NCI-H187 treated with DMSO at 0.1 percent for 48 hours (cell line): ENCODE measurements at regions not wholly inside any gene's neighbourhood (a gene's known extent, or its start where the extent isn't known, plus 50 kb on each side); places are given as distances from the start of the nearest gene placed in this dataset.
A peak's percentile ranks its signal among the peaks of the same experiment; 100 is the strongest.
"Not testable (repeated sequence)": the region's sequence is repeated elsewhere in the genome, so short reads cannot be mapped to it uniquely, and the experiment has no call there.

Experiments used
- DNase-seq: peaks from one replicate; lab custom pipeline; 2025; lab: John Stamatoyannopoulos, UW

DNA sequence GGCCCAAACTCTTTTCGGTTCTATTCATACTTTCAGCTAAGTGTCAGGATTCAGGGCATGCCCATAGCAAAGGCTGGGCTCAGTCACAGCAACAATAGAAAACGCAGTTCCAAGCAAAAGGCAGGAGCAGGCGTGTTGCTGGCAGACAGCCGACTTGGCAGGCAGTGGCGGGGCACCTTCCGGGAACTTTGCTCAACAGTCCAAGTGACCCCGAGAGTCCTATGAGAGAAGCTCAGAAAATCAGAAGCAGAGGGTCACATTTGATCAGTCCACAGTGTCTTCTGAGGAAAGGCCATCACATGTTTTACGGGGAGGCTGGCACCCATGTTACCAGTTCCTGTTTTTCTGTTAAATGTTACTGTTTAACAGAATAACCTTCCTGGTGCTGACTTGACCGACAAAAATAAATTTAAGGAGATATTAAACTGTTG, 115.0 kb downstream of the DACT1 start:
- DNase-seq = no peak

DNA sequence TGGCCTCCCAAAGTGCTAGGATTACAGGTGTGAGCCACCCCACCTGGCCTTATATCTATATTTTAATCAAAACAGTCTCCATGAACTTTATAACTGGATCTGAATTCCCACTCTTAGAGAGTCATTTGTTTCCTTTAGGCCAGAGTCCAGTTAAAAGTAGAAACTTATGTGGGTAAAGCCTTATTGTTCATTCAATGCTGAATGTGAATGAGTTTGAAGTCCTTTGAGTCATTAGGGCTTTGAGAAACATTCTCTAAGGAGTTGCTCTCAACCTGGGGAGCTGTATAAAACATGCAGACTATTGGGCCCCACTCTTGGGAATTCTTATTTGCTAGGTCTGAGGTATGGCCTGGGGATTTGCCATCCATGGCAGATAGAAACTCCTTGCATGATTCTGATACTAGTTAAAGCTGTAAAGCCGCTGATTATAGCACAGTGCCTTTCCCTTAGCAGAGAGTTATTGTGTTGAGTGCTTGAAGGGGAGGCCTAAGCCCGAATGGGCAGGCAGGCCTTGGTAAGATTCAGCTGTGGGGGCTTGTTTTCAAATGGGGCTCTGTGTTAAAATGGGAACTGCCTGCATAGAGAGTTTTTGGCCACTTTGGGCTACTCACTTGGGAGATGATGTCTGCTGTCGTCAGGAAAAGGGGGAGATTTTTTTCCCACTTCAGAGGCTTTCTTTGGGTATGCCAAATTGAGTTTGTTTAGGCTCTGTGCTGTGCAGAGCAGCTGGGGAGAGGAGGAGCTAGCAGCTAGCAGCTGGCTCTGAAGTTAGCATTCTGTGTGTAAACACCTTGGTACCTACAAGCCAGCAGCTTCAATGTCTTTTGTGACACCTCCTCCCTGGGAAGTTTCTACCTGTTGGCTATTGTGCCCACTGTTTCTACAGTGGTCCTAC, 117.5 kb downstream of the DACT1 start:
- DNase-seq = no peak

DNA sequence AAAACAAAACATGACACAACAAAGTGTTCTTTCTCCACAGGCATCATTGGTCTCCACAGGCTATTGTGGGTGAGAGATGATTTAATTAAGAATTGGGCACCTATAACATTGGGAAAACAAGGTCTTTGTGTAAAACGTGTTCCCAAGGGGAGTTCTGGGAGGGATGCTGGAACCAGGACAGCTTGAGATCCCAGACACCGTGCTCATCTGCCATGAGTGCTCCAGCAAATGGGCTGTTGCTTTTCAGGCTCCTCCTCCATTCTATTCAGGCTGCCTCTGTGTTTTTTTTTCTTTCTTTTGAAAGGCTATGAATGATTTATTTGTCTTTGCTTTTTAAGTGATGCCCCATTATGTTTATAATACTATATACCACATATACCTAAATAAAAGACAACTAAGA, 122.4 kb downstream of the DACT1 start:
- DNase-seq = no peak

DNA sequence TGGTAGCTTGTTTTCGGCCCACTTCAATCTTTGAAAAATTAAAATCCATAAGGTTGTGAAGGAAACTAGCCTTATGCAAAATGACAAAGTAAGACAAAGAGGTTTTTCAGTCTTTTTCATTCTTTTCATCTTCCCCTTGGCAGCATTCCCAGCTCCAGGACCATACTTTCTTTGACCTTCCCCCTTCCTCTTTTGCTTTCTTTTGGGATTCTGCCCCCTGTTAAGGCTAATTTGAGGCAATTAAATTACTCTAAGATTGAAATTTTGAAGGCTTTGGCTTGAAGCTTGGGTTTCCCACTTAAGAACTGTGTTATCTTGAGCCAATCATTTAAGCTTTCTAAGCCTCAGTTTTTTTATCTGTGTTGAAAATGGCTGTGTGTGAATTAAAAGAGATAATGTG, 124.9 kb downstream of the DACT1 start:
- no peak for DNase-seq

DNA sequence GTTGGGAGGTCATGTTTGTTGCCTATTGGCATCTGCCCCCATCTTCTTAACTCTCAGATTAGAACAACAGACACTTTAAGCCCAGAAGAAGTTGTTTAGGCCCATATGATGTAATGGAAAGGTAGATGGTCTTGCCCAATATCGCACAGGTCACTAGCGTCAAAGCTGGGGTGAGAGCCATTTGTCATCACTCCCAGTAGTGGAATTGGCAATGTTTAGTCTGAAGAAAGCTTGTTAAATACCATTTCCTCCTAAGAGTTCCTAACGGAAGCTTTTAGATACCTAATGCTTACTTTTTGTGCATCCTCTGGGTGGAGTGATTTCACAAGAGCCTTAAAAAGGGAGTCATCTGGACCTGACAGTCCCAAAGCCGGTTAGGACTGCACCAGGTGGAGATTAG, 125.4 kb downstream of the DACT1 start:
- DNase-seq = no peak

DNA sequence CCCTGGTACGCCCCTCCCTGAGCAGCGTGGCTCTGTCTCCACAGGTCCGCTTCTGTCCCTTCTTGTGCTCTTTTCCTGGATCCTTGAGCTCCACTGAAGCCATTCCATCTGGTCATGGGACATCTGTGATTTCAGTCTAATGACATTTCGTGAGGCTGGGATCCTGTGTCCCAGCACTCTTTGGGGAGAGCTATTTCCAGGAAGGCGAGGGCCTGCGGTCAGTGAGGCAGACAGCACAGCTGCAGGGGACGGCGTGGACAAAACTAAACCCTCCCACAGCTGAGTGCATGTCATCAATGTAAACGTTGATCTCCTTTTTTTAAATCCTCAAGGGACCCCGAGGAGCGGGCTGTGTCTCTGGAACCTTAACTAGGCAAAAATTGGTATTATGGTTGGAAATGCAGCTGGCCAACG, 127.7 kb downstream of the DACT1 start:
- DNase-seq = no peak

- DNase-seq = no peak
Observed at GRCh38 chr14:58765843-58766242, 128.1 kb downstream of the DACT1 start.

- DNase-seq = no peak
Observed at GRCh38 chr14:58769011-58769643, 131.4 kb downstream of the DACT1 start.

- no peak for DNase-seq
Observed at GRCh38 chr14:58769771-58770170, 132.0 kb downstream of the DACT1 start.

DNA sequence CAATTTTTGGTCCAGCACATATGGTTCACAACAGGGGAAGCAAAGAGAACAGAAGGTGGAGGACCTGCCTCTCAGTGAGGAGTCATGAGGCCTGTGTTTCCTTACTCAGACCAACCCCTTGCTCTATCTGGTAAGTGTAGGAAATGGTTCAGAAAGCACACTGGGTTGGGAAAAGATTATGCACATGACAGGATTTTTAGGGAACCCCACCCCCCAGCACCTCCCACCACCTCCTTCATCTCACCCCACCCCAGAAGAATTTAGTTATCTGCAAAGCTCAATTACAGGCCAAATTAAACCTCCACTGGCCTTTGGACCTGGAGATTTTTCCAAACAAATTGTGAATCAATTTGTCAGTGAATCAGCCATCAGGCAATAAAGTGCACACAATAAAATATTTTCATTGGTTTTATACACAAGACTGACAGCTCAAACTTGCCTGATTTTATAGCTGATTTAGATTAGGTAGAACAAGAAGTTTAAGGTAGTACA, 132.8 kb downstream of the DACT1 start:
- DNase-seq = no peak

DNA sequence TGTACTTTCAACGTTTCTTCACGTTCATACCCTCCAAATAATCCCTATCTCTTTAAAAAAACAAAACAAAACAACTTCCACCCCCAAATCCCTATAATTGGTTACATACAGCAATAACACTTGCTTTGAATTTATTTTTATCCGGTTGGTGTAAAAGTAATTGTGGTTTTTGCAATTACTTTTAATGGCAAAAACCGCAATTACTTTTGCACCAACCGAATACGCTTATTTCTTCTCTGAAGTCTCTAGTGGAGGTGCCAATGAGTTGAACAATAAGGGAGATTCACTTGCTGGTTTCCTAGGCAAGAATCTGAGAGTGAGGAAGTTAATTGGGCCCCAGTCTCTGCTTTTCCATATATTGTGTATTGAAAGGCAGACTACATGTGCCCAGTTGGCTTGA, 133.3 kb downstream of the DACT1 start:
- DNase-seq = no peak

DNA sequence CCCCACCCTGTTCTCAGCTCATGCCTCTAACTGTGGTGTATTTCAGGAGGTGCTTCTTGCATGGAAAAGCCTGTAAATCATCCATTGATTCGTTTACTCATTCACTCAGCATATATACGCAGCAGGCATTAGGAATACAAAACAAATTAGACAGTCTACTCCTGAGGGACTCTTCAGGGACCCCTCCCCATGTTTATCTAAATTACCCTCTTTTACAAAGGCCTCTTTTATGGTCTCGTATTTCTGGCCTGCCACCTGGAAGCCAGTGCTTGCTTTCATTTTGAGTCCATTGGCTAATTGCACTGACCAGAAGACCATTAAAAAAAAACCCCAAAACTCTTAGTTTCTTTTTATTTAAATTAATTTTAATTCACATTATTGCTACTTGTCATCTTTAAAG, 134.4 kb downstream of the DACT1 start:
- DNase-seq = no peak

GRCh38 chr14:58772794-58773620, 135.2 kb downstream of the DACT1 start:
- peak; percentile 73 for DNase-seq

GRCh38 chr14:58774531-58774930, 136.8 kb downstream of the DACT1 start:
- DNase-seq = no peak

DNA sequence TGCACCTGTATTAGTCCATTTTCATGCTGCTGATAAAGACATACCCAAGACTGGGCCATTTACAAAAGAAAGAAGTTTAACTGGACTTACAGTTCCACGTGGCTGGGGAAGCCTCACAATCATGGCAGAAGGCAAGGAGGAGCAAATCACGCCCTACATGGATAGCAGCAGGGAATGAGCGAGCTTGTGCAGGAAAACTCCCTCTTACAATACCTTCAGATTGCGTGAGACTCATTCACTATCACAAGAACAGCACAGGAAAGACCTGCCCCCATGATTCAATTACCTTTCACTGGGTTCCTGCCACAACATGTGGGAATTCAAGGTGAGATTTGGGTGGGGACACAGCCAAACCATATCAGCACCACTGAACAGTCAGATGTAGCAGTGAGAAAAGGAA, 137.4 kb downstream of the DACT1 start:
- not testable (repeated sequence) for DNase-seq

DNA sequence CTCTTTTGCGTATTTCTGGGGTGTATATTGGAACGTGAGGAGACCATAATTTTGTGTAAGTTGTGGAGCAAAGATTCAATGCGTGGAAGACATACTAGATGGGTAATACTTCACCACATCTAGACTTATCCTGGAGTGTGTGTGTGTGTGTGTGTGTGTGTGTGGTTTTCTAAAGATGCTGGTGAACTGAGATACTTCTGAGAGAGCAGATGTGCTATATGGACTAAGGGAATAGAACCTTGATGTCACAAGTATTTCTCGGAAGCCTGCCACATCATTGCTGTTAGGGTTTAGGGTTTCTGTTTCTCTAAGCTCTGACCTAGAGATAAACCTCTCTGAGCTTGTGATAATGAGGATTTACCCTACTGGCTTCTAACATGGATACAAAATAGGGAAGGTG, 138.8 kb downstream of the DACT1 start:
- DNase-seq = no peak

- no peak for DNase-seq
Observed at GRCh38 chr14:58777541-58777979, 139.8 kb downstream of the DACT1 start.

- DNase-seq = no peak
Observed at GRCh38 chr14:58778202-58778601, 140.4 kb downstream of the DACT1 start.

DNA sequence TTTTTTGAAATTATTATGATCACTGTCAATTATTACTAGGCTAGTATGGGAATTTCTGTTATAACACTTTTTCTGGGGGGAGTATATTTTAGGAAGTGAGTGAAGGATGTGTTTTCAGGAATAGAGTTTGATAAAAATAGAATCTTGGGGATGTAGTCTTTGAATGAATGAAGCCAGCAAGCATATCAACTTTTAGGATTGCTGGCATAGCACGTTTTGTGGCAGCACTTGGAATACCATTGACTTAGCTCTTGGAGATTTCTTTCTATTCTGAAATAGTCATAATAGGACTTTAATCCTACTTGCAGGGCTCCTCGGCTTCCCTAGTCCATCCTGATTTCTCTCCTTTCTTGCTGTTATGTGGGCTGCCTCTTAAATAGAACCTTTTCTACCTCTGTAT, 141.6 kb downstream of the DACT1 start:
- DNase-seq = no peak

DNA sequence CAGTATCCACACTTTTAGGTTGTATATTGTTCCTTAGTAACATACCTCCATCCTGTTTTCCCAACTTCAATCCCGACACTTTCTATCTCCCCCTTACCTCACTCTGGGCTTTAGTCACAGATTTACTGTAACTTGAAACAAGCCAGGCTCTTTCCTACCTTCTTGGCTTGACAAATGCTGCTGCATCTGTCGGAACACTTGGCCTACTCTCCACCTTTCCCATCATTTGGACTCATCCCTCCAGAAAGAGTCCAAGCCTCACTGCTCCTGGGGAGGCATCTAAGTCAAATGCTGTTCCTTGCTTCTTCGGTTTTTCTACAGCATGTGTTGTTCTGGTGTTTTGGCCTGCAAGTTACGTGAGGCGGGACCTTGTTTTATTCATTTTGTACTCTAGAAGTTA, 142.4 kb downstream of the DACT1 start:
- no peak for DNase-seq

GRCh38 chr14:58780605-58781004, 142.8 kb downstream of the DACT1 start:
- no peak for DNase-seq

DNA sequence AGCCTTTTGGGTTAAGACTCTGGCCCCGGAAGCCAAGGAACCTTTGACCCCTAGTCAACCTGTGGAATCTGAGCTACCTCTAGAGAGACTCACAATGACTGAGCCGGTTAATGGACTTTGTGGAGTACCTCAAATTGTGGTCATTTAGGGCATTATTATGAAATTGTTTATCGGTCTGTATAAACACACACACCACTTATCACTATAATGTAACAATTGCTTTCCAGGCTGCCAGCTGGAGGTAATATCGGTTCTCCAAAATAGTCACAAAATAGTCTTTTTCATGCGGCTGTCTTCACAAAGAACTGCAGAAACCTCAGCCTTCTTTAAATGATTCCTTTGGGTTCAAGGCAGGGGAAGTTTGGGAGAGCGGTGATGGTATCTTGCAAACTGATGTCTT, 144.2 kb downstream of the DACT1 start:
- no peak for DNase-seq
